CD14-positive monocyte (primary cell): ENCODE measurements at regions not wholly inside any gene's neighbourhood (a gene's known extent, or its start where the extent isn't known, plus 50 kb on each side); places are given as distances from the start of the nearest gene placed in this dataset.

Experiments used
- DNase-seq, 3 donors: peaks; one replicate each; pipeline ENCODE4 v3.0.0-alpha.2; 2011 to 2022
- H2AFZ ChIP-seq: 2 replicates; pipeline ENCODE4 v1.6.0; 2012; ENCODE audit warnings: mild to moderate bottlenecking, low read depth, low read length, inconsistent platforms; ENCODE audit not compliant: insufficient read depth, poor library complexity, severe bottlenecking
- H3K27ac ChIP-seq, 2 donors: 1 replicate in 1 of 2; 2 replicates in 1 of 2; pipeline ENCODE4 v1.5.1; 2012 to 2013; ENCODE audit warnings: low read length in 2 of 2, control low read depth in 1 of 2, inconsistent platforms in 1 of 2, low read depth in 1 of 2, mild to moderate bottlenecking in 1 of 2
- H3K27me3 ChIP-seq, 2 donors: one replicate each; pipeline versions ENCODE4 v1.6.0 to v1.6.1; 2011 to 2013; ENCODE audit warnings: low read length in 2 of 2; ENCODE audit not compliant: control insufficient read depth in 2 of 2, insufficient read depth in 2 of 2
- H3K36me3 ChIP-seq, 2 donors: replicated peaks in 1 of 2; 1 replicate in 1 of 2; 2 replicates in 1 of 2; pipeline versions ENCODE4 v1.5.1 to v1.6.1; 2012 to 2013; ENCODE audit warnings: low read length in 2 of 2, control low read depth in 1 of 2, inconsistent platforms in 1 of 2, mild to moderate bottlenecking in 1 of 2; ENCODE audit not compliant: insufficient read depth in 2 of 2, control insufficient read depth in 1 of 2
- H3K4me1 ChIP-seq, 2 donors: 1 replicate in 1 of 2; 2 replicates in 1 of 2; pipeline versions ENCODE4 v1.5.1 to v1.6.1; 2012 to 2013; ENCODE audit warnings: low read length in 2 of 2, control low read depth in 1 of 2, inconsistent platforms in 1 of 2, mild to moderate bottlenecking in 1 of 2, moderate library complexity in 1 of 2; ENCODE audit not compliant: insufficient read depth in 2 of 2, control insufficient read depth in 1 of 2
- H3K4me2 ChIP-seq: replicated peaks from 2 replicates; pipeline ENCODE3; 2012; ENCODE audit warnings: low read length, moderate library complexity, mild to moderate bottlenecking; ENCODE audit not compliant: poor library complexity, severe bottlenecking; ENCODE audit errors: extremely low read depth
- H3K4me3 ChIP-seq, 3 experiments: fragments of 200-600 bp in 1 of 3; sonication (generic) in 1 of 3; replicated peaks in 1 of 3; 1 replicate in 2 of 3; 2 replicates in 1 of 3; pipeline ENCODE4 v1.5.1; 2011 to 2013; ENCODE audit warnings: low read length in 3 of 3, mild to moderate bottlenecking in 3 of 3, control low read depth in 2 of 3, low read depth in 2 of 3, inconsistent platforms in 1 of 3, moderate library complexity in 1 of 3
- H3K79me2 ChIP-seq: 2 replicates; pipeline ENCODE4 v1.6.0; 2012; ENCODE audit warnings: mild to moderate bottlenecking, control low read depth, inconsistent platforms, low read length, moderate library complexity; ENCODE audit not compliant: insufficient read depth
- H3K9ac ChIP-seq: 2 replicates; pipeline ENCODE4 v1.6.0; 2017; ENCODE audit warnings: low read length, mild to moderate bottlenecking; ENCODE audit not compliant: insufficient read depth, poor library complexity, severe bottlenecking
- H3K9me3 ChIP-seq, 2 donors: replicated peaks in 1 of 2; 1 replicate in 1 of 2; 2 replicates in 1 of 2; pipeline versions ENCODE4 v1.5.1 to v1.6.1; 2012 to 2013; ENCODE audit warnings: low read length in 2 of 2, control low read depth in 1 of 2; ENCODE audit not compliant: control insufficient read depth in 1 of 2, insufficient read depth in 1 of 2
- H4K20me1 ChIP-seq: 2 replicates; pipeline ENCODE4 v1.6.0; 2012; ENCODE audit warnings: mild to moderate bottlenecking, low read length, control low read depth, moderate library complexity; ENCODE audit not compliant: insufficient read depth
- H3K27ac Mint-ChIP-seq, 7 donors: one replicate each; pipeline ENCODE4 v1.8.0; 2020; ENCODE audit warnings: mild to moderate bottlenecking in 7 of 7, mixed read lengths in 7 of 7, moderate library complexity in 6 of 7, inconsistent platforms in 2 of 7
- H3K27me3 Mint-ChIP-seq, 3 donors: one replicate each; pipeline ENCODE4 v1.8.0; 2021 to 2022; ENCODE audit warnings: low read depth in 3 of 3, mild to moderate bottlenecking in 3 of 3, mixed read lengths in 3 of 3, moderate library complexity in 3 of 3, inconsistent platforms in 1 of 3
- H3K36me3 Mint-ChIP-seq, 2 donors: one replicate each; pipeline ENCODE4 v1.8.0; 2020; ENCODE audit warnings: mixed read lengths in 2 of 2, inconsistent platforms in 1 of 2, mild to moderate bottlenecking in 1 of 2
- H3K4me1 Mint-ChIP-seq: one replicate; pipeline ENCODE4 v1.8.0; 2020; ENCODE audit warnings: mild to moderate bottlenecking, mixed read lengths
- H3K4me3 Mint-ChIP-seq, 2 donors: one replicate each; pipeline ENCODE4 v1.8.0; 2020; ENCODE audit warnings: mild to moderate bottlenecking in 2 of 2, mixed read lengths in 2 of 2, moderate library complexity in 1 of 2
- H3K9me3 Mint-ChIP-seq, 7 donors: one replicate each; pipeline ENCODE4 v1.8.0; 2020 to 2022; ENCODE audit warnings: mixed read lengths in 7 of 7, mild to moderate bottlenecking in 6 of 7, moderate library complexity in 6 of 7, inconsistent platforms in 2 of 7
- WGBS: methylation state at CpG from one replicate; pipeline ENCODE4 v1.1.5; 2013; ENCODE audit warnings: missing lambda C conversion rate; ENCODE audit not compliant: insufficient coverage; 5-methylcytosine and 5-hydroxymethylcytosine counted together
- intact Hi-C, 2 donors: fragments of 100-400 bp; cut with micrococcal nuclease; formaldehyde crosslinking; loops; one replicate each; pipeline versions ENCODE4 v1.15.0 to v1.15.1; 2023
- TF ChIP-seq, protein P1 (sequence below): fragments of 200-600 bp; IDR thresholded peaks from one replicate; pipeline ENCODE4 v1.8.0; 2022; ENCODE audit warnings: antibody characterized with exemption, mild to moderate bottlenecking

DNA sequence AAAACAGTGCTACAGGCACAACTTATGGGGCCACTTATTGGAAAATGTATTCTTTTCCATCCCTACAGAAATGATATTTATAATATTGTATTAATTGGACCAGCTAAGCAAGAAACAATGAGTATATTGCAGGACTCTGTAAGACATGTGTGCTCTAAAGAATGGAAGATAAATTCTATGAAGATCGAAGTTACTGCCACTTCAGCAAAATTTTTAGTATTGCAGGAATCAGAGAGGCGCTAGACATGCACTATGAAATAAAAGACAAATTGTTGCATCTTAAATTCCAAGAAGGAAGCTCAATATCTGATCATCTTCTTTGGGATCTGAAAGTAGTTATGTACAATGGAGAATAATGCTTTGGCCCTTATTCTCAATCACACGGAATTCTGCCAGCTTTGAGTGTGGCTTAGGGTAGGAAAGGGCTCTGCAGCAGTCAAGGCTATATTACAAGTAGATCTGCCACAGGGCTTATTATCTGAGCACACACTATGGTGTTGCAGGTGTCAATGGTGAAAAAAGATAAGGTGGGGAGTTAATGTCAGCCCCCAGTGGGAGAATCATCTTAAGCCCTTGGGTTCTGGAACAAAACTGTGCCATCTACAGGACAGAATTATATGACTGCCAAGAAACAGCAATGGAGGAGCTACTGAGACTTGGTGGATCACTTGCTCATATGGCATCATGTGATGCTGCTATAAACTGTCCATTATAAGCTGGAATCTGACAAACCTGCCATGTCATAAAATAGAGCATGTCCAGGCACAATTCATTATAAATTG, 334.0 kb upstream of the NDST3 start:
- Mint-ChIP-seq H3K36me3 (no peaks in the 10 kb centered on the region), H3K4me3 (no peak overlapping the region)

DNA sequence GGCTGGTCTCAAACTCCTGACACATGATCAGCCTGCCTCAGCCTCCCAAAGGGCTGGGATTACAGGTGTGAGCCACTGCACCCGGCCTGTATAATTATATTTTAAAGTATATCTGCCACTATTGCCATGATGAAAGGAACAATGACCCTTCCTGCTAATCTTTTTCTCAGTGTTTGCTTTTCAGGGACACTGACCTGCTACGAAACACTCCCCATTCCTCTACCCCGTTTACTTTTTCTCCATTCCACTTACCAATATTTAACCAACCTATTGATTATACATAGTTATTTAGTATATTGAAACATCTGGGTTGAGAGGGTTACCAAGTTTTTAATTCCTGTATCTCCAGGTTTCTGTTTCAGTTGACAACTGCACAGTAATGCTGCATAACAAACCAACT, 331.9 kb upstream of the NDST3 start:
- H3K4me3 Mint-ChIP-seq: no peak overlapping the region
- TF ChIP-seq, protein P1, sequence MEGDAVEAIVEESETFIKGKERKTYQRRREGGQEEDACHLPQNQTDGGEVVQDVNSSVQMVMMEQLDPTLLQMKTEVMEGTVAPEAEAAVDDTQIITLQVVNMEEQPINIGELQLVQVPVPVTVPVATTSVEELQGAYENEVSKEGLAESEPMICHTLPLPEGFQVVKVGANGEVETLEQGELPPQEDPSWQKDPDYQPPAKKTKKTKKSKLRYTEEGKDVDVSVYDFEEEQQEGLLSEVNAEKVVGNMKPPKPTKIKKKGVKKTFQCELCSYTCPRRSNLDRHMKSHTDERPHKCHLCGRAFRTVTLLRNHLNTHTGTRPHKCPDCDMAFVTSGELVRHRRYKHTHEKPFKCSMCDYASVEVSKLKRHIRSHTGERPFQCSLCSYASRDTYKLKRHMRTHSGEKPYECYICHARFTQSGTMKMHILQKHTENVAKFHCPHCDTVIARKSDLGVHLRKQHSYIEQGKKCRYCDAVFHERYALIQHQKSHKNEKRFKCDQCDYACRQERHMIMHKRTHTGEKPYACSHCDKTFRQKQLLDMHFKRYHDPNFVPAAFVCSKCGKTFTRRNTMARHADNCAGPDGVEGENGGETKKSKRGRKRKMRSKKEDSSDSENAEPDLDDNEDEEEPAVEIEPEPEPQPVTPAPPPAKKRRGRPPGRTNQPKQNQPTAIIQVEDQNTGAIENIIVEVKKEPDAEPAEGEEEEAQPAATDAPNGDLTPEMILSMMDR: no peak
- Histone ChIP-seq H4K20me1 (no peaks in the 10 kb centered on the region), H3K27ac (no peak overlapping the region), H3K4me2 (no peak overlapping the region), H3K79me2 (no peaks in the 10 kb centered on the region), H3K4me1 (no peaks in the 10 kb centered on the region), H3K9me3 (peaks cover 0 to 5% of the 10 kb centered on the region in 2 donors), H3K27me3 (no peaks in the 10 kb centered on the region), H2AFZ (no peak overlapping the region), H3K4me3 (no peak overlapping the region), H3K36me3 (no peaks in the 10 kb centered on the region), H3K9ac (no peak overlapping the region)
- DNase-seq: no peak
- H3K4me1 Mint-ChIP-seq: no peaks in the 10 kb centered on the region
- H3K9me3 Mint-ChIP-seq: peaks cover 0 to 4% (median 3%) of the 10 kb centered on the region in 7 donors
- peaks cover 0 to 3% (median 0%) of the 10 kb centered on the region in 3 donors for H3K27me3 Mint-ChIP-seq
- no peaks in the 10 kb centered on the region for H3K36me3 Mint-ChIP-seq
- WGBS: no CpG with 5 or more reads among the region's 3 CpGs
- intact Hi-C loops: no loop called here
- H3K27ac Mint-ChIP-seq: peak overlapping the region in 1 of 7 donors; percentile 35

More for the DNA sequence above, 334.0 kb upstream of the NDST3 start:
- intact Hi-C loops: no loop called here
- no peak for DNase-seq
- TF ChIP-seq, protein P1: no peak
- H2AFZ ChIP-seq: no peak overlapping the region
- H3K9ac ChIP-seq: no peak overlapping the region
- peaks cover 0 to 3% (median 0%) of the 10 kb centered on the region in 3 donors for H3K27me3 Mint-ChIP-seq
- no peaks in the 10 kb centered on the region for H3K9me3 Mint-ChIP-seq
- 93% methylated on average over 3 of the region's 3 CpGs for WGBS
- no peak overlapping the region for H3K27ac Mint-ChIP-seq
- H3K79me2 ChIP-seq: no peaks in the 10 kb centered on the region
- no peaks in the 10 kb centered on the region for H3K9me3 ChIP-seq
- H3K4me1 Mint-ChIP-seq: no peaks in the 10 kb centered on the region
- no peaks in the 10 kb centered on the region for H3K27me3 ChIP-seq
- no peak overlapping the region for H3K4me2 ChIP-seq
- H3K27ac ChIP-seq: no peak overlapping the region
- H4K20me1 ChIP-seq: no peaks in the 10 kb centered on the region
- no peaks in the 10 kb centered on the region for H3K36me3 ChIP-seq
- H3K4me3 ChIP-seq: no peak overlapping the region
- no peaks in the 10 kb centered on the region for H3K4me1 ChIP-seq
